Osteocyte (in vitro differentiated cells): ENCODE measurements at regions not wholly inside any gene's neighbourhood (a gene's known extent, or its start where the extent isn't known, plus 50 kb on each side); places are given as distances from the start of the nearest gene placed in this dataset.

Experiments used
- DNase-seq: peaks from one replicate; pipeline ENCODE4 v3.0.0; 2021; ENCODE audit warnings: mixed read lengths; ENCODE audit not compliant: unreplicated experiment; ENCODE audit errors: extremely low spot score
- H3K27ac Mint-ChIP-seq: one replicate; pipeline ENCODE4 v1.8.0; 2021; ENCODE audit warnings: mild to moderate bottlenecking, mixed read lengths; ENCODE audit not compliant: unreplicated experiment
- H3K27me3 Mint-ChIP-seq: one replicate; pipeline ENCODE4 v1.8.0; 2021; ENCODE audit warnings: mixed read lengths; ENCODE audit not compliant: unreplicated experiment
- H3K36me3 Mint-ChIP-seq: one replicate; pipeline ENCODE4 v1.8.0; 2021; ENCODE audit warnings: mixed read lengths; ENCODE audit not compliant: unreplicated experiment
- H3K4me1 Mint-ChIP-seq: one replicate; pipeline ENCODE4 v1.8.0; 2021; ENCODE audit warnings: mixed read lengths; ENCODE audit not compliant: unreplicated experiment
- H3K4me3 Mint-ChIP-seq: one replicate; pipeline ENCODE4 v1.8.0; 2021; ENCODE audit warnings: mild to moderate bottlenecking, moderate library complexity, mixed read lengths; ENCODE audit not compliant: unreplicated experiment
- H3K9me3 Mint-ChIP-seq: one replicate; pipeline ENCODE4 v1.8.0; 2021; ENCODE audit warnings: mixed read lengths; ENCODE audit not compliant: unreplicated experiment
- TF ChIP-seq, protein P1 (sequence below): fragments of 200-600 bp; sonication (generic); IDR thresholded peaks from 2 replicates; pipeline ENCODE4 v1.5.0; 2021; ENCODE audit warnings: antibody characterized with exemption, mild to moderate bottlenecking, moderate library complexity

DNA sequence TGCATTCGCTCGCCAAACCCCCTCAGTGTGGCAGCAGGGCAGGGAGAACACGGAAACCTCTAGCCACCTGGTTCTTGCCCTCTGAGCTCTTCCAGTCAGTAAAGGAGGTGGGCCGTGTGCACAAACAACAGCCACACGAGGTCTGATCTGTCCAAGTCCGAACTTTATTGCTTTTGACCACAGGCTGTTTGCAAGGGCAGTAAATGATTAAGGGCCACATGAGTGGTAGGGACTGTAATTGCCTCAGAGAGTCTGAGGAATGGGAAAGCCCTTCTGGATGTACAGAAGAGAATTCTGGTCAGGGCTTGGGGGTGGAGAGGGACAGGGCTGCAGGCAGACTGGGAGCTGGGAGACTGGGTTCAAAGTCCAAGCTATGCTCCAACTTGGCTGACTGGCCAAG lies 75.7 kb upstream of the LHX1 start:
- H3K27ac Mint-ChIP-seq: no peak overlapping the region
- DNase-seq: no peak

GRCh38 chr17:36862116-36862920 lies 75.0 kb upstream of the LHX1 start:
- H3K4me1 Mint-ChIP-seq: peaks cover 4% of the 10 kb centered on the region
- peaks cover 11% of the 10 kb centered on the region for H3K27me3 Mint-ChIP-seq
- DNase-seq: no peak
- H3K9me3 Mint-ChIP-seq: no peaks in the 10 kb centered on the region
- H3K27ac Mint-ChIP-seq: no peak overlapping the region
- TF ChIP-seq, protein P1, sequence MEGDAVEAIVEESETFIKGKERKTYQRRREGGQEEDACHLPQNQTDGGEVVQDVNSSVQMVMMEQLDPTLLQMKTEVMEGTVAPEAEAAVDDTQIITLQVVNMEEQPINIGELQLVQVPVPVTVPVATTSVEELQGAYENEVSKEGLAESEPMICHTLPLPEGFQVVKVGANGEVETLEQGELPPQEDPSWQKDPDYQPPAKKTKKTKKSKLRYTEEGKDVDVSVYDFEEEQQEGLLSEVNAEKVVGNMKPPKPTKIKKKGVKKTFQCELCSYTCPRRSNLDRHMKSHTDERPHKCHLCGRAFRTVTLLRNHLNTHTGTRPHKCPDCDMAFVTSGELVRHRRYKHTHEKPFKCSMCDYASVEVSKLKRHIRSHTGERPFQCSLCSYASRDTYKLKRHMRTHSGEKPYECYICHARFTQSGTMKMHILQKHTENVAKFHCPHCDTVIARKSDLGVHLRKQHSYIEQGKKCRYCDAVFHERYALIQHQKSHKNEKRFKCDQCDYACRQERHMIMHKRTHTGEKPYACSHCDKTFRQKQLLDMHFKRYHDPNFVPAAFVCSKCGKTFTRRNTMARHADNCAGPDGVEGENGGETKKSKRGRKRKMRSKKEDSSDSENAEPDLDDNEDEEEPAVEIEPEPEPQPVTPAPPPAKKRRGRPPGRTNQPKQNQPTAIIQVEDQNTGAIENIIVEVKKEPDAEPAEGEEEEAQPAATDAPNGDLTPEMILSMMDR: no peak
- no peak overlapping the region for H3K4me3 Mint-ChIP-seq
- H3K36me3 Mint-ChIP-seq: no peaks in the 10 kb centered on the region

More for the DNA sequence above, 75.7 kb upstream of the LHX1 start:
- TF ChIP-seq, protein P1: no peak
- peaks cover 4% of the 10 kb centered on the region for H3K4me1 Mint-ChIP-seq
- H3K27me3 Mint-ChIP-seq: peaks cover 10% of the 10 kb centered on the region
- H3K36me3 Mint-ChIP-seq: no peaks in the 10 kb centered on the region
- no peak overlapping the region for H3K4me3 Mint-ChIP-seq
- no peaks in the 10 kb centered on the region for H3K9me3 Mint-ChIP-seq

GRCh38 chr17:36863131-36863530 lies 74.1 kb upstream of the LHX1 start:
- H3K27ac Mint-ChIP-seq: no peak overlapping the region
- no peaks in the 10 kb centered on the region for H3K9me3 Mint-ChIP-seq
- H3K4me1 Mint-ChIP-seq: peaks cover 4% of the 10 kb centered on the region
- peaks cover 17% of the 10 kb centered on the region for H3K27me3 Mint-ChIP-seq
- TF ChIP-seq, protein P1: no peak
- DNase-seq: no peak
- no peak overlapping the region for H3K4me3 Mint-ChIP-seq
- H3K36me3 Mint-ChIP-seq: no peaks in the 10 kb centered on the region

DNA sequence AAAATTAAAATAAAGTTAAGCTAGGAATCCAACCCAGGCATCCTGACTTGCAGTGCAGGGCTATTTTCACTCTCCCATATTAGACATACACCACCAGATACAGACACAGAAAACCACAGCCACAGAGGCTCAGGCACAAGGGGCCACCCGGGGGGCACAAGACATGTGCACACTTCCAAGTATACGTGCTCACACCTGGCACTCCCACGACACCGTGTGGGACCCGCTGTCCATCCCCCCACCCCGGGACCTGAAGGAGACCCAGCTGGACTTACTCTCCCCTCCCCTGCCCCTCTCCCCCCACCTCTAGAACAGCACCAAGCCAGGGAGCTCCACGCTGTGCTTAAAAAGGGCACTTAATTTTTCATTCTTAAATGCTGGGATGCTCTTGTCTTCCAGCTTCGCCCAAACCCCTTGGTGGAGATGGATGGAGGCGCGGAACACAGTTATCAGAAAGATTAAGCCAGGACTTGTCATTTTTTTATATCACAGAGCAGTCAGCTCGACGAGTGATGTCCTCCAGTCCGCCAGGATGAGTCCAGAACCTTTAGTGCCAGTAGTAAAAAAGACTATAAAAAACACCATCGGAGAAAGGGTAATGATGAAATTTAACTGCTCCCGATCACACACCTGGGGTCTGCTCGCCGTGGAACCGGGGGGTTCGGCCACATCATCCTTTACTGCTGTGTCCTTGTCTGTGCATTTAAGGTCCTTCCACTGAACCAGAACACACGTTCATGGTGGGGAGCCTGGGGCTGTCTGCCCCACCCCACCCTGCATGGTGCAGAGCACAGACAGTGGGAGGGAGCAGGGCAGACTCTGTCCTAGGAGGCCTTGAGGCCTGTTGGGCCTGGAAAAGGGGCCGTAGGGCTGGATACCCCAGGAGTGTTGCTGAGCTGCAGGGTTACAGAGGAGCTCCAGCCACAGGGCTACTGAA lies 73.3 kb upstream of the LHX1 start:
- Mint-ChIP-seq H3K36me3 (no peaks in the 10 kb centered on the region), H3K27me3 (peaks cover 20% of the 10 kb centered on the region), H3K27ac (no peak overlapping the region), H3K4me3 (no peak overlapping the region), H3K9me3 (no peaks in the 10 kb centered on the region), H3K4me1 (no peaks in the 10 kb centered on the region)
- DNase-seq: no peak
- TF ChIP-seq, protein P1: no peak
